Fibroblast of lung (primary cell): ENCODE measurements at regions not wholly inside any gene's neighbourhood (a gene's known extent, or its start where the extent isn't known, plus 50 kb on each side); places are given as distances from the start of the nearest gene placed in this dataset.

Experiments
- DNase-seq, 2 donors: peaks; one replicate each; pipeline versions ENCODE4 v3.0.0 to v3.0.0-alpha.2; 2010; ENCODE audit warnings: low read depth in 2 of 2
- H2AFZ ChIP-seq: 2 replicates; pipeline ENCODE4 v1.5.1; 2012; ENCODE audit warnings: low read length, control low read depth, inconsistent platforms
- H3K27ac ChIP-seq: 2 replicates; pipeline ENCODE4 v1.5.1; 2011; ENCODE audit warnings: low read length, control low read depth; ENCODE audit not compliant: insufficient read depth
- H3K27me3 ChIP-seq: 2 replicates; pipeline ENCODE4 v1.5.1; 2011; ENCODE audit warnings: mild to moderate bottlenecking, low read length; ENCODE audit not compliant: control insufficient read depth, insufficient read depth
- H3K36me3 ChIP-seq: 2 replicates; pipeline ENCODE4 v1.5.1; 2011; ENCODE audit warnings: low read length; ENCODE audit not compliant: control insufficient read depth, insufficient read depth
- H3K4me1 ChIP-seq: 2 replicates; pipeline ENCODE4 v1.5.1; 2011; ENCODE audit warnings: low read length; ENCODE audit not compliant: control insufficient read depth, insufficient read depth; ENCODE audit errors: extremely low read depth
- H3K4me2 ChIP-seq: 2 replicates; pipeline ENCODE4 v1.5.1; 2011; ENCODE audit warnings: low read length, control low read depth; ENCODE audit not compliant: insufficient read depth; ENCODE audit errors: extremely low read depth
- H3K4me3 ChIP-seq, 4 experiments: fragments of 200-600 bp in 1 of 4; sonication (generic) in 1 of 4; replicated peaks in 1 of 4; 2 replicates each; pipeline ENCODE4 v1.5.1; 2011 to 2016; ENCODE audit warnings: low read length in 4 of 4, low read depth in 3 of 4, mild to moderate bottlenecking in 3 of 4, control low read depth in 2 of 4, inconsistent platforms in 1 of 4, mixed read lengths in 1 of 4; ENCODE audit not compliant: insufficient read depth in 1 of 4; ENCODE audit errors: control extremely low read depth in 1 of 4
- H3K79me2 ChIP-seq: 2 replicates; pipeline ENCODE4 v1.5.1; 2012; ENCODE audit warnings: mild to moderate bottlenecking, low read length, inconsistent platforms; ENCODE audit not compliant: control insufficient read depth, insufficient read depth
- H3K9ac ChIP-seq: 2 replicates; pipeline ENCODE4 v1.5.1; 2011; ENCODE audit warnings: mild to moderate bottlenecking, low read length, control low read depth; ENCODE audit not compliant: insufficient read depth
- H3K9me3 ChIP-seq: 2 replicates; pipeline ENCODE4 v1.5.1; 2012; ENCODE audit warnings: low read depth, low read length; ENCODE audit not compliant: control insufficient read depth, insufficient read depth
- H4K20me1 ChIP-seq: 2 replicates; pipeline ENCODE4 v1.5.1; 2011; ENCODE audit warnings: low read length; ENCODE audit not compliant: control insufficient read depth, insufficient read depth; ENCODE audit errors: extremely low read depth
- CTCF ChIP-seq, 2 donors: IDR thresholded peaks in 1 of 2; conservative IDR thresholded peaks in 1 of 2; 1 replicate in 1 of 2; 2 replicates in 1 of 2; pipeline ENCODE4 v1.5.1; 2011 to 2012; ENCODE audit warnings: low read length in 2 of 2, control low read depth in 1 of 2, inconsistent platforms in 1 of 2, low read depth in 1 of 2, mild to moderate bottlenecking in 1 of 2
- EZH2 ChIP-seq: IDR thresholded peaks from 2 replicates; pipeline ENCODE4 v1.5.1; 2012; ENCODE audit warnings: low read length, control low read depth, mild to moderate bottlenecking; ENCODE audit errors: missing control alignments

- H3K4me1 ChIP-seq, result no peaks in the 10 kb centered on the region
- H2AFZ ChIP-seq, result no peak overlapping the region
- H3K4me3 ChIP-seq, result no peak overlapping the region
- peaks cover 2% of the 10 kb centered on the region for H3K9me3 ChIP-seq
- no peak overlapping the region for H3K4me2 ChIP-seq
- DNase-seq, result no peak
- H3K27me3 ChIP-seq, result no peaks in the 10 kb centered on the region
- no peak overlapping the region for H3K9ac ChIP-seq
- no peak for TF ChIP-seq CTCF (conservative IDR thresholded peaks at IDR 0.05 in 1 of 2, IDR thresholded peaks at IDR 0.05 in 1 of 2; ENCODE audit: low read depth in 1 of 2, low read length in 2 of 2)
- TF ChIP-seq EZH2, result no peak
- no peaks in the 10 kb centered on the region for H4K20me1 ChIP-seq
- no peak overlapping the region for H3K27ac ChIP-seq
- H3K79me2 ChIP-seq, result no peaks in the 10 kb centered on the region
- no peaks in the 10 kb centered on the region for H3K36me3 ChIP-seq
Observed at GRCh38 chr10:131735577-131735976, 165.2 kb upstream of the PPP2R2D start.

DNA sequence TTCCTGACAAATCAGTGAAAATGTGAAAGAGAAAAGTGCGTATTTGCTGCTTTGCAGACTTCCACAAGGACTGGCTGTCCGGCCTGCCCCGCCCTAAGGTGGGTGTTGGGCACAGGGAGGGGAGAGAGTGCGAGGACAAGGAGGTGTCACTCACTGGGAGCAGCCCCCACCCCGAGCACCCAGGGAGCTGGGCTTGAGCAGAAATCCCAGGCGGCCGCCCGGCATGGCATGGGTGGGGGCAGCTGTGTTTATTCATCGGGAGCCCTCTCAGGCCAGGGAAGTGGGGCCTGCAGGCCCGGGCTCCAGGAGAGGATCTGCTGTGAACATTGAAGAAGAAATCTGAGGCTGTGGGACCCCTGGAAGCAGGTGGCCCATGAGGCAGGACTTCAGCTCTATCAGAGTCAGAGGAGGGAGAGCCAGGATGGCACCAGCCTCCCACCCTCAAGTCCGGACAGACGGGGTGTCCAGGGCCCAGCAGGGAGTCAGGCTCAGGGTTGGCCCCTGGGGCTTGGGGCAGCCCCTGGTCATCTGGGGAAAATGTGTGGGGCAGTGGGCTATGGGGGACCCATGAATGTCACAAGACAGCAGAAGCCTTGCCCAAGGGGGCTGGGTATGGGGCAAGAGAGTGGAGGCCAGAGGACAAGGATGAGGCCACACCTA lies 164.4 kb upstream of the PPP2R2D start:
- H3K9me3 ChIP-seq, result peaks cover 2% of the 10 kb centered on the region
- H3K4me1 ChIP-seq, result no peaks in the 10 kb centered on the region
- no peak for DNase-seq
- no peak overlapping the region for H3K4me3 ChIP-seq
- no peak overlapping the region for H2AFZ ChIP-seq
- no peak overlapping the region for H3K27ac ChIP-seq
- no peaks in the 10 kb centered on the region for H4K20me1 ChIP-seq
- no peaks in the 10 kb centered on the region for H3K36me3 ChIP-seq
- H3K27me3 ChIP-seq, result no peaks in the 10 kb centered on the region
- H3K79me2 ChIP-seq, result no peaks in the 10 kb centered on the region
- TF ChIP-seq CTCF (conservative IDR thresholded peaks at IDR 0.05 in 1 of 2, IDR thresholded peaks at IDR 0.05 in 1 of 2; ENCODE audit: low read depth in 1 of 2, low read length in 2 of 2) (no peak), EZH2 (no peak)
- H3K9ac ChIP-seq, result no peak overlapping the region
- H3K4me2 ChIP-seq, result no peak overlapping the region

- no peak overlapping the region for H3K27ac ChIP-seq
- no peak for DNase-seq
- no peak overlapping the region for H3K4me2 ChIP-seq
- H3K9me3 ChIP-seq, result no peaks in the 10 kb centered on the region
- no peak overlapping the region for H3K9ac ChIP-seq
- no peak overlapping the region for H2AFZ ChIP-seq
- no peaks in the 10 kb centered on the region for H3K79me2 ChIP-seq
- no peaks in the 10 kb centered on the region for H4K20me1 ChIP-seq
- H3K4me1 ChIP-seq, result no peaks in the 10 kb centered on the region
- H3K36me3 ChIP-seq, result no peaks in the 10 kb centered on the region
- H3K27me3 ChIP-seq, result no peaks in the 10 kb centered on the region
- H3K4me3 ChIP-seq, result no peak overlapping the region
- TF ChIP-seq CTCF (conservative IDR thresholded peaks at IDR 0.05 in 1 of 2, IDR thresholded peaks at IDR 0.05 in 1 of 2; ENCODE audit: low read depth in 1 of 2, low read length in 2 of 2), result no peak
- no peak for TF ChIP-seq EZH2
Observed at GRCh38 chr10:131737543-131738395, 163.0 kb upstream of the PPP2R2D start.
